Stimulated activated CD4-positive, alpha-beta T cell treated with anti-CD3 and anti-CD28 coated beads, Interleukin-1b, Interleukin-23, amount 100 ng/mL, for 4 hours (primary cell): ENCODE measurements at regions not wholly inside any gene's neighbourhood (a gene's known extent, or its start where the extent isn't known, plus 50 kb on each side); places are given as distances from the start of the nearest gene placed in this dataset.
"Not testable (repeated sequence)": the region's sequence is repeated elsewhere in the genome, so short reads cannot be mapped to it uniquely, and the experiment has no call there.

Experiments
- DNase-seq, 2 donors: peaks; one replicate each; pipeline ENCODE4 v3.0.0-alpha.2; 2020; ENCODE audit warnings: low read depth in 2 of 2

DNA sequence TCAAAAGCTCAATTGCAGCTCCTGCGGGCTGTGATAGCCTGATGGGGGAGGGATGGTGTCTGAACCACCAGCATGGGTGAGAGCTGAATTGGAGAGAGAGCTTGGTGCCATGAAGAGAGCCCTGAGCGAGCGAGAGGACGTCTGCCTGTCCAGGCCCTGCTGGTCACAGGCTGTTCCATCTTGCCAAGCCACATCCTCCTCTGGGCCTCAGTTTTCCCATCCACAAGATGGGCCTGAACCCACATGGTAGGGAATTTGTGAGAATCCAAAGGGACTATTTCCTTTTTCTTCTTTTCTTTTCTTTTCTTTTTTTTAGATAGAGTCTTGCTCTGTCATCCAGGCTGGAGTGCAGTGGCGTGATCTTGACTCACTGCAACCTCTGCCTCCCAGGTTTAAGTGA is 276.4 kb downstream of the VRK1 start:
- DNase-seq, result no peak

DNA sequence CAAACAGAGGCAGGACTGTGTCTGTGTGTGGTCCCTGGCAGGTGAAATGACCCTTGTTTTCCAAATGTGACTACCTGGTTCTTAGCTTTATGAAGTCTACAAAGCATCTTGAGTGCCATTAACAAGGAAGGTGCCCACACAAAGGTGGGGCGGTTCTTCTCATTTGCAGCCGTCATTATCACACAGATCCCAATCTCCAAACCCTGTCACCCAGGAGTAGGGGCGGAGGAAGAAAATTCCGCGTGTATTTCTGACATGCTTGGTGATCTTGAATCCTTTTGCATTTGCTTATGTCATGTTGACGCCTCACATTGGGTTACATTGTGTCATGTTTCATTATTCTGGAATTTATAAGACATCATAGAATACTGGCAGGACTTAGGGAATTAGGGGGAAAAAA is 277.3 kb downstream of the VRK1 start:
- no peak for DNase-seq

DNA sequence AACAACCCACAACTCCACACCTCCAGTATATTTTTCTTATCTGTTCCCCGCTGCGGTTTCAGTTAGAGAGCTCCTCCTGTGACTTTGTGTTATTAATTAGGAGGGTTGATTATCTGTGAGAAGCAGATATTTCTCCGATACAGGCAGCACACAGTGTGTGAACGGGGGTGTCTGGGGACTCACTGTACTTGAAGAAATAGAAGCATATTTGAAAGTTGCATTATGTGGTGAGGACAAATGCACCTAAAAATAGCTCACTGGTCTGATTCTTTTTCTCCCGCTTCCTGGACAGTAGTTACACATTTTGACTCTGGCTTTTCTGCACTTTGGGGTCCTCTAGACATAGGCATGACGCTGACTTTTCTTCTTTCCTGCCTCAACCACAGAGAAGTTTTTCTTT is 277.7 kb downstream of the VRK1 start:
- no peak for DNase-seq

DNA sequence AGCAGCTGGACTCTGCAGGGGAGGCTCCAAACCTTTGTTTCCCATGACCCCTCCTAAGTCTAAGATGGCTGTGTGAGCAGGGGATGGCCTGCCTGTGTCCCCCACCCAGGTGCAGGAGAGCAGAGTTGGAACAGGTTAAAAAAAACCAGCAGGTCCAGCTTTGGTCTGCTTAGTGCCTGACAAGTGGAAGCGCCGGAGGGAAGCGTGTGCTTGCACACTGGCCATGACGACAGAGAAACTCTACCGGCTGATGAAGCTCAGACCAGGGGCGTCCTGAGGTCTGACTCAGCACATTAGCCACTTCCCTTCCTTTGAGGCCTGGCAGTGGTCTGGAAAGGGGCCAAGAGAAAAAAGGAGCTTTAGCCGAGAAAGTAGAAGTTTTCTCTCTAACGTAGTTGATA is 280.1 kb downstream of the VRK1 start:
- no peak for DNase-seq

DNA sequence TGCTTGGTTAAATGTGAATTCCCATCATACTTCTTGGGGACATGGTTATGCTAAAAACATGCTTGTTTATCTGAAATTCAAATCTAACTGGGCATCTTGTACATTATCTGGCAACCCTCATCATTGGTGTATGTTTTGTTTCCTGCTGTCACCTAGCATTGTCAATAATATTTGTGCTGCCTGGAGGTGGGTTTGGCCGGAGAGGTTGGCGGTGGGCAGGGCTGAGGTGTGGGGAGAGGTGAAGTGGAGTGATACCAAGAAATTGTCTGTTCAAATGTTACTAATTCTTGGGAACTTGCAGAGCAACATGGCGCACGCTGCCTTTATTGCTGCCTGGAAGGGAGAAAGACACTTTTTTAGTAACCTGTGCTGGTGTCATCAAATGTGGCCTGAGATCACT is 280.5 kb downstream of the VRK1 start:
- DNase-seq, result no peak

DNA sequence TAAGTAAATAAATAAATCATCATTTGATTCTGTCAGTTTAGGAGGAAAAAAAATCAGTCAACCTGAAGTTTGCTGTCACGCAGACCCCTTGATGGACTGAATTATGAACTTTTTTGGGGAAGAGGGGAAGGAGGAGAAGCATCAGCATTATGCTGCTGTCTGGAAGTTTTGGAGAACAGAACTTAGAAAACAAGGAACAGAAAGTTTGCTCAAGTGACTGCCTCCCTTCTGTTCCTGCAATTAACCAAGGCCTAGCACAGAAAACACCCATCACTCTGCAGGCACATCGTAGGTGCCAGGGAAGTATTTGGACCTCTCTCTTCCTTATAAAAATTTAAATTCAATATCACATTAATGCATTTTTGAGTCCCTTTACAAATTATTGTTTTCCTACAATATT is 283.8 kb downstream of the VRK1 start:
- no peak for DNase-seq

DNA sequence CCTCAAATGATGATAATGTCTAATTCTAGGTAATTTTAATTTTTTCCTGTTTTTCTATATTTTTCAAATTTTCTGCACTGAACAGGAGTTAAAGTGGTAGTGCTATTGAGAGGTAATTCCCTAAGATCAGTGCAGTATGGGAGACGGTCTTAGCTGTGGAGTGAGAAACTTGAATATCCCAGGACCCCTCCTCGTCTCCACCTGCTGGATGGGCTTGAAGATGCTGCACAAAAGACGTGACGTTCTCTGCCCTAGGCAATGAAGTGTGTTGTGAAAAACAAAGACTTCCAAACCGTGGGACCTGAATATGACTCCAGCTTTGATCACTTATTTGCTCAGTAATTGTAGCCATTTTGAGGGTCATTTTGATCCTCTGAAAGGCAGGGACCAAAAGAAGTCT is 298.1 kb downstream of the VRK1 start:
- DNase-seq, result no peak

DNA sequence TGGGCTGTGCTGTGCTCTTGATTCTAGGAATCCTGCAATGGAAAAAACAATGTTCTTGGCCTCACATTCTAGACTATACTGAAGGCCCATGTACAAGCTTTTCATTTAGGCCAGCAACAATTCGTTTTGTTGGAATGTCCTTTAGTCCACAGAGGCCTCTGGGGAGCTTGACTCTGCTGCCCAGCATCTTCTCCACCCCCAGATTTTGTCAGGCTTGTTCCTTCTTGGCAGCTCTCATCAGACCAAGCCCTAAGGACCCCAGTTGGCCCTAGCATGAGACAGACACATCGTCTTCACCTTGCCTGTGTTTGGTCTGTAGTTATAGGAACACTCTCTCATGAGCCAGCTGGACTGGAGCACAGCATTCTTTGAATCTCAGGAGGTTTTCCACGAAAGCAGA is 300.1 kb downstream of the VRK1 start:
- no peak for DNase-seq

DNA sequence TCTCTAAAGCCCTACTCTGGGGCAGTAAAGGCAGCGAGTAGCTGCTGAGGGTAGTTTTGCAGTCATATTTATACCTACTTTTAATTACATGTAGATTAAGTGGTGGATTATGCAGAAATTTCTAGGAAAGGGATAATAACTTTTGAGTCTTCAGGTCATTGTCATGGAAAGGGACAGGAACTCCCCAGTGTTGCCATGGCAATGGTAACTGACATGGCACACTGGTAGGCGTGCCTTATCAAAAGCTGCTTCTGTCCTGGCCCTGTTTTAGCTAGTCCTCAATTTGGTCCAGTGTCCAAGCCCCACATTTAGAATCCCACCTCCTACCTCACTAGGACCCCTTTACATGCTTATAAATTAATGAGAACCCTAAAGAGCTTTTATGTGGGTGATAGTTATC is 303.1 kb downstream of the VRK1 start:
- no peak for DNase-seq

DNA sequence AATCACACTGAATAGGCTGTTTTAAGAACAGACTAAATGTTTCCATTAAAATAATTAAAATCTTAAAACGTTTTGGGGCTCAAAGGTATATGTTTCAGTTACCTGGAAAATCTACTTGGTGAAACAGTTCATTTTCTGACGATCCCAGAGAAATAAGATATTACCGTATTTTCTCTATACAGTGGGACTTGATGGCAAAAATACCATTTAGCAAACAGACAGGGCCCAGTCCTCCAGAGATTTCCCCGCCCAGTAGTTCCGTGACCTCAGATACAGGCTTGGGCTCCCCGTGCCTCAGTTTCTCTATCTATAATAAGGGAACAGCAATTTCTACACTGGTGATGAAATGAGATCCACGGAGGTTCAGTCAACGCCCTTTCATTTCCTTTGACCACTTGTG is 304.4 kb downstream of the VRK1 start:
- no peak for DNase-seq

DNA sequence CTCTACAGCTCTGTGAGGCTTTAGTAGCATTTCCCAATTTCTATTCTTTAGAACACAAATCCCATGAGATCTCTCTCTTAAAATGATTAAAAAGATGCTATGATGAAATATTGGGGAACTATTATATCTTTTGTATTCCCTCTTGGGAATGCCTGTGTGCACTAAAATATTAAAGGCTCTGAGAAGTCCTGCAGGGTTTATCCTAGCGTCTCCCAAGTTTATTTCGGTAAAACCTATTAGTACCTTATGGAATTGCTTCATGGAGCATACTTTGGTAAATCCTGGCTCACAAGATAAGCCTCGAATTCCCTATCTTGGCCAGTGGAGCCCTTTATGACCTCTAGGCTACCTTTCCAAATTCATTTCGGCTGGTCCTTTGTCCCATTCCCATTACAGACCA is 306.8 kb downstream of the VRK1 start:
- DNase-seq, result no peak

DNA sequence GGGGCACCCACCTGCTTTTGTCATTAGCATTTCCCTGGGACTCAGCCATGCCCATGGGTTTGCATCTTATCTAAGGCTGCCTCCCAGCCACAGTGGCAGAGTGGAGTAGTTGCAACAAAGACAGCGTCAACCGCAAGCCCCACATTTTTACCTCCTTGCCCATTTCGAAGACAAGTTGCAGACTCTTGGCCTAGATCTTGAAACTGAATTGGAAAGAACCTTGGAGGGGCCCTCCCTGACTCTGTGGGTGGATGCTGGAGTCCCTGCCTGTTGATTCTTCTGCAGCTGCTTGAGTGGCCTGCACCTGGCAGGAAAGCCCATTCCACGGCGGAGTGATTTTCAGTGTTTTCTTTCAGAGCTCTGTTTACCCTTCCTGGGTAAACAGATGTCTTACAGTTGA is 309.0 kb downstream of the VRK1 start:
- no peak for DNase-seq

DNA sequence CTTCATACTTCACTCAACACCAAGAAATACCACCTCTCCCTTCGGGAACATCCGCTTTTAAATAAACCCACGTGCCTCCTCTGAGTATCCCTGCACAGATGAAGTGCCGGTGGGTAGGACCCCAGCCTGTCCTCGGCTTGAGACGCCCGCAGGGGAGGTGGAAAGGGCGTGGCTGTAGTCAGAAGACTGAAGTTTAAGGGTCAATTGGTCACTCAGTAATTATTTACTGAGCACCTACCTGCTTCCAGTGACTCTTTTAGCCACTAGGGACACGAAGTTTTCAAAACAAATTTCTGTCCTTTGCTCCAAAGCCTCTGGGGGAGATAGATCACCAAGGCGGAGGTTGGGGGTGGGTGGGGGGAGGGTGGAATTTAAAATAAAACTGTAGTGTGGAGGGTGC is 309.4 kb downstream of the VRK1 start:
- no peak for DNase-seq

DNA sequence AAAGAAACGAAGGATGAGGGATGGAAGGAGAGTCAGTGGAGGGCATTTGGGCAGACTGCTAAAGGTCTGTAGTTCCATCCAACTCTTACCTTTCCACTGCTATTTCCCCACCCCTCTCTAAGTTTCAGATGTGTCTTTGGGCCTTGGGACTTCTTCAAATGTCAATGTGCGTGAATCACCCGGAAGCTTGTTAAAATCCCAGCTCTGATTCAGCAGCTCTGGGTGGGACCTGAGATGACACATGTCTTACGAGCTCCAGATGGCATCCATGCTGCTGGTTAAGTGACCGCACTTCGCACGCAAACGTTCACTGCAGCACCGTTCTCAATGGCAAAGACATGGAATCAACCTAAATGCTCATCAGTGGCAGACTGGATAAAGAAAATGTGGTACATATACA is 309.9 kb downstream of the VRK1 start:
- no peak for DNase-seq

DNA sequence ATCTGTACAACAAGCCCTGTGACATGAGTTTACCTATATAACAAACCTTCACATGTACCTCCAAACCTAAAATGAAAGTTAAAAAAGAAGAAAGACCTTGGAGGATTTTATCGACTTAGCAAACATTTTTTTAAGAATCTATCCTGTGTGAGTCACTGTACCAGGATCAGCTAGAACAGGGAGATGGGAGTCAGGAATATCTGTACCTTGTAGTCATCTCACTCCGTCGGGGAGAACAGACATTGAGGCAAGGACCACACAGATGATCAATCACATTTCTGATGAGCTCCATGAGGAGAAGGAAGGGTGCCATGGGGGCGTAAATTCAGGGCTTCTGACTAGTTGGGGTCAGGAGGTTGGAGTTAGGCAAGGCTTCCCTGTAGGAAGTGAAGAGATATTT is 310.6 kb downstream of the VRK1 start:
- no peak for DNase-seq

DNA sequence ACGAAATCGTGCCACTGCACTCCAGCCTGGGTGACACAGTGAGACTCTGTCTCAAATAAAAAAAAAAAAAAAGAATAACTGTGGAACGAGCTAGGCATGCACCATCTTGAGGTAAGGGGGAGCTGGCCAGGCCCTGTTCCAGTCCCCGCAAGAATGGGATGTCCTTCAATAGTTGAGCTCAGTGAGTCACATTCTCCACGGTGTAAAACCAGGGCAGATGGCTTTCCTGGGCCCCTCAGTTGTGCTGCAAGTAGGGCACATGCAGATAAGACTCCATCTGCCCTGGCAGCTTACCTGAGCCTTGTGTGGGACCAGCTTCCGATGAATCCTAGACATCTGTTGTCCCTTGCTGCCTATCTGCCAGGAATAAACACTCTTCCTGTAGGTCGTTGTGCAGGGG is 312.1 kb downstream of the VRK1 start:
- no peak for DNase-seq

DNA sequence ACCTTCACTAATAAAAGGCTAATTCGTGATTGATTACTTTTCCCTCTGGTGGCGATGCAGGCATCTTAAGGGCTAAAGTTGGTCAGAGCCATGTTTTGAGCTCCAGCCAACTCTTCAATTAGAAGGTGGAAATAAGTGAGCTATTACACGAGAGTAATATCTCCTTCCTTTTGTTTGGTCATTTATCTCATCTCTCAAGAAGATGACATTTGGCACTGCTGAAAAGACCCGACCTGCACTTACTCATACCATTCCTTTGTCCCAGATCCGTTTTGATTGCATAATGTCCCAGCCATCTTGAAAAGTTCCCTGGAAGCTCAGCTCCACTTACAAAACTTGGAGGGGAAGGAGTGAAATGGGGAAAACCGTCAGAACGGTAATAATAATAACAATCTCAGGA is 316.2 kb downstream of the VRK1 start:
- no peak for DNase-seq

DNA sequence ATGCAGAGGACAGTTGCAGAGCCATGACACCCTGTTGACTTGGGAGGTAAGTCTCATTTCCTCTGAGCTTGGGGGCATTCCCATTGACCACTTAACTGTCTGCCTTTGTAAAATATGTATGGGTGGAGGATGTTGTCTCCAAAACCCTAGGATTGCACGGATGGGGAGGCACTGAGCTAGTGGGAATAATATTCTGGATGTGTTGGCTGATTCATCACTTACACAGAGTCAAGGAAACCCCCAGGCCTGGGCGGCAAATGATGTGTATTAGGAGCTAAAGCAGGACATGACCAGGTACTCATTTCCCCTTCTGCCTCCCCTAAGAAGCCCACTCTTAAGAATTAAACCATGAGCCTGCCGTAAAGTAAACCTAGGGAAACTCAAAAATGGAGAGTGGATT is 319.4 kb downstream of the VRK1 start:
- DNase-seq, result no peak

DNA sequence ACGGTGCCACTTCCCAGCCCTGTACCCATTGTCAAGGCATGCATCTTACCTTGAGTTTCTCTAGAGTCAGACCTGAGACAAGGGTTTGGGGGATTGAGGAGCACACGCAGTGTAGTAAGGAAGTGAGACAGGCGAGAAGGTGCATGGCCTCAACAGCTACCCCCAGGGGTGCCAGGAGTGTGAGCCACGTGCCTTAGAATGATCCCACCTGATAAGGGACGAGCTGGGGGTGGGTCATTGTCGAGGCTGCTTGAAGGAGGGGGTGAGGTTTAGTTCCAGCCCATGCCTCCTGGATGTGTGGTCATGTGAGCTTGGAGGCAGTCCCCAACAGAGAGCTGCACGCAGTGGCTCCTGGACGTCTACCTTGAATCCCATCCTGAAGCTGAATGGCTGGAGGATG is 320.5 kb downstream of the VRK1 start:
- no peak for DNase-seq

DNA sequence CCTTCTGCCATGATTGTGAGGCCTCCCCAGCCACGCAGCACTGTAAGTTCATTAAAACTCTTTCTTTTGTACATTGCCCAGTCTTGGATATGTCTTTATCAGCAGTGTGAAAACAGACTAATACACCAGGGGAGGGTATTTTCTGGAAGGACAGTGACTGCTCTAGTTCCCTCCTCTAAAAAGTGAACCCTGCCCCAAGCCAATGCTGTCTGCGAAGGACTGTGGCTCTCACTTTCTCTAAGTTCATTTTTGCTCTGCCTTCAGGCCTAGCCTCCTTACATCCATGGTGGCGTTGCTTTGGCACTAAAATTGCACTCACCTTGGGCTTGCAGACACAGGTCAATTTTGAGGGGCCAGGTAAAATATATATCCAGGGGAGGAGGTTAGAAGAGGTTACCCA is 323.0 kb downstream of the VRK1 start:
- no peak for DNase-seq

DNA sequence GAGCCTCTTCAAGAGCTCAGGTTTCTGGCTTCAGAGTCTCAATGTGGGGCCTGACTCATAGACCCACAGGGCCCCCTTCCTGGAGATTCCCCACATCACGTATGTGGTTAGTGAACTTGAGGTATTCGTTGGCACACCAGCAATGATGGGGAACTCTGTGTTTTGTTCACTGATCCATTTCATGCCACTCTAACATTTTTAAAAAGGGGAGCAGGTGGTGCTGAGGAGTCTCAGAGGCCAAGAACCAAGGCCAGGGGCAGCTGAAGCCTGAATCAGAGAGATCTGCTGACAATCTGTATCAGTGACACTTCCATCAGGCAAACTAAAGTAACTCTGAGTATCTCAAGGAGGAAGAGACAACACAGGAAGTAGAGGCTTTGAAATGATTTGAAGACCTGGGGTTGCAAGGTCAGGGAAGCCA is 323.4 kb downstream of the VRK1 start:
- peak; percentile 19 to 43 for DNase-seq

DNA sequence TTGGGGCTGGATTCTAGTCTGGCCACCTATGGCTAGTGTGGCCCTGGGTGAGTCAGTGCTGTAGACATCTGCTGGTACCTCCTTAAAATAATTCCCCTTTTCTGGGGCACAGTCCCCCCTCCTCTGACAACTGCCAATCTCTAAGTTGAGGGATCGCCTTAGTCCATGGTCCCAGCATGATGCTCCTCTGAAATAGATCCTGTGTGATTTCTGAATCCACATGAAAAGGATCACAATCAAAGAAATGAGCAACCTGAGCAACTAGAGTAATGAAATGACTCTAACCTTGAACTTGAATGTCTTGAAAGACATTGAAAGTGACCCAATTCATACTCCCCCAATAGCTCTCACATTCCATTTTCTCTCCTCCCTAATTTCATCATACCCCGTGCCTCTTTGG is 332.5 kb downstream of the VRK1 start:
- DNase-seq, result no peak

DNA sequence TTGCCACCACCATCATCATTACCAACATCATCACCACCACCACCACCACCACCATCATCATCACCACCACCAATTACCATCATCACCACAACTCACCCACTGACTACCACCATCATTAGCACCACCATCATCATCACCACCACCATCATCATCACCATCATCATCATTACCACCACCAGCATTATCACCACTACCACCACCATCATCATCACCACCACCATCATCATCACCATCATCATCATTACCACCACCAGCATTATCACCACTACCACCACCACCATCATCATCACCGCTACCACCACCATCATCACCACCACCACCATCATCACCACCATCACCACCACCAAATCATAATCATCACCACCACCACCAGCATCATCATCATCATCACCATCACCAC is 338.7 kb downstream of the VRK1 start:
- DNase-seq, result not testable (repeated sequence)

DNA sequence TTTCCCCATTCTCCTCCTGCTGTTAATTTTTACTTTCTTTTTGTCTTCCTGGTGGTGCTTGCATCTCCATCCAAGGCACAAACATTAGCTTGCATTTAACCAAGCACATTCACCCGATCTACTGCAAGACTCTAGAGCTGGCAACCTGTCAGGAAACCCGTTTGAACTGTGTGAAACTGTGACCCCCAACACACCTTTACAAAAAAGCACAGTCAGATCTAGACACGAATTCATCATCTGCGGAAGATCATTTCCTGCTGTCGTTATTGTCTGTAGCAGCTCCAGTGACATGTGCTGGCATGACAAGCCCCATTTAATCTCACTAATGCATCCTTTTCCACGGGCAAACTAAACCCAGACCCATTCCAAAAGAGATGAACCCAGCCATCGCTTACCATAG is 340.5 kb downstream of the VRK1 start:
- DNase-seq, result no peak

DNA sequence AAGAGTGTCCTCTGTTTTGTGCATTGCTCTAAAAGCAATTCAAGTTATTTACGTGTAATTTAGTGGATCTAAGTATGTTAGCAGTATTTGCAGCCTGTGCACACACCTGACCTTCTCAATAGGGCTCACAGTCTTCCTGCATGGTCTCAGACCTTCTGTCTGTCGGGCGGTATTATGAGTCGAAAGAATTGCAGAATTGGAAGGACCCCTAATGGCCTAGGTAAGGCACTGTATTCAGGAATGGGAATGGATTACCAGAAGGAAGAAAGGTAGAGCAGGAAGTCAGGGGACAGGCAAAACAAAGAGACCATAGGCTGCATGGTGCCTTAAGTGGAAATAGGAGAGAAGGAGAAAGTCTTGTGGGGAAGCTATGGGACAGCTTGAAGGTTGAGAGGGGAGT is 341.6 kb downstream of the VRK1 start:
- no peak for DNase-seq
